ENCODE measurements at regions not wholly inside any gene's neighbourhood (a gene's known extent, or its start where the extent isn't known, plus 50 kb on each side); places are given as distances from the start of the nearest gene placed in this dataset.

GRCh38 chr4:137692205-137692604 is 159.9 kb upstream of the PCDH18 start:
- intact Hi-C loops (cut with micrococcal nuclease) (no loop called here), dilution Hi-C loops (cut with MboI; ENCODE audit: extremely low pct_ligation_motif_present, low sequenced_read_pairs) (no loop called here)
- H3K9me3 ChIP-seq (replicated peaks; ENCODE audit: control insufficient read depth, insufficient read depth, low read length), result no peaks in the 10 kb centered on the region
- no peaks in the 10 kb centered on the region for H3K9me1 ChIP-seq (replicated peaks; ENCODE audit: control insufficient read depth, extremely low read depth, insufficient read depth, low read length)
- DNase-seq (ENCODE audit: low read depth, low spot score) (no peak), FAIRE-seq (no peak)
- H3K79me2 ChIP-seq (ENCODE audit: control insufficient read depth, insufficient read depth, low read length), result no peaks in the 10 kb centered on the region
- no peak overlapping the region for H3K27ac ChIP-seq (ENCODE audit: insufficient read depth, low read depth, low read length)
- H2AFZ ChIP-seq (ENCODE audit: low read depth, low read length), result no peak overlapping the region
- no peaks in the 10 kb centered on the region for H3K4me1 ChIP-seq (ENCODE audit: control insufficient read depth, extremely low read depth, insufficient read depth, low read length)
- TF ChIP-seq MYC (IDR thresholded peaks at IDR 0.05; ENCODE audit: low read depth, low read length) (no peak), JUN (IDR thresholded peaks at IDR 0.05; ENCODE audit: borderline replicate concordance, insufficient read depth, insufficient read length, low read depth) (no peak), POLR2AphosphoS5 (IDR thresholded peaks at IDR 0.05; ENCODE audit: insufficient read depth, low read depth, low read length) (no peak), FOS (IDR thresholded peaks at IDR 0.05; ENCODE audit: borderline replicate concordance, insufficient read depth, low read length) (no peak), EZH2 (IDR thresholded peaks at IDR 0.05; ENCODE audit: borderline replicate concordance, low read depth, low read length, severe bottlenecking) (no peak), GATA2 (IDR thresholded peaks at IDR 0.05; ENCODE audit: insufficient read depth, insufficient read length, low read depth, low read length) (no peak), POLR2A (IDR thresholded peaks at IDR 0.05; ENCODE audit: low read depth, low read length) (no peak), MAX (IDR thresholded peaks at IDR 0.05; ENCODE audit: insufficient read depth, insufficient read length) (no peak), CTCF (IDR thresholded peaks at IDR 0.05; ENCODE audit: extremely low read depth in 1 of 2, insufficient read depth in 1 of 2, low read depth in 1 of 2, low read length in 2 of 2) (no peak)
- ChIA-PET POLR2A (no interaction called here), CTCF (no interaction called here)
- no TSS peak for BruUV-seq (replicated peaks)
- no peaks in the 10 kb centered on the region for H3K27me3 ChIP-seq (ENCODE audit: control insufficient read depth in 2 of 2, insufficient read depth in 2 of 2, low read length in 2 of 2)
- H4K20me1 ChIP-seq (replicated peaks; ENCODE audit: control insufficient read depth, extremely low read depth, insufficient read depth, low read length), result no peaks in the 10 kb centered on the region
- H3K36me3 ChIP-seq (ENCODE audit: control insufficient read depth in 2 of 2, extremely low read depth in 1 of 2, insufficient read depth in 2 of 2, low read length in 2 of 2), result no peaks in the 10 kb centered on the region
- no peak overlapping the region for H3K4me3 ChIP-seq (replicated peaks in 1 of 3; ENCODE audit: insufficient read depth in 1 of 3, low read depth in 1 of 3, low read length in 3 of 3)
- no peak overlapping the region for H3K9ac ChIP-seq (replicated peaks; ENCODE audit: extremely low read depth, insufficient read depth, low read length)
- H3K4me2 ChIP-seq (ENCODE audit: insufficient read depth, low read length), result no peak overlapping the region

Measured in endothelial cell of umbilical vein (primary cell).